Prostate gland (tissue), 2 donors: ENCODE measurements at regions not wholly inside any gene's neighbourhood (a gene's known extent, or its start where the extent isn't known, plus 50 kb on each side); places are given as distances from the start of the nearest gene placed in this dataset.

Experiments
- CTCF ChIP-seq, 4 experiments: fragments of 200-600 bp in 2 of 4; fragments of 450-650 bp in 2 of 4; sonication (generic) in 2 of 4; IDR thresholded peaks; 1 replicate in 3 of 4; 2 replicates in 1 of 4; pipeline ENCODE4 v1.5.1; 2016 to 2019; ENCODE audit warnings: antibody characterized with exemption in 4 of 4, mild to moderate bottlenecking in 2 of 4, moderate library complexity in 2 of 4
- POLR2A ChIP-seq: fragments of 450-650 bp; IDR thresholded peaks from one replicate; pipeline ENCODE4 v1.6.1; 2016; ENCODE audit warnings: antibody characterized with exemption, mild to moderate bottlenecking
- POLR2AphosphoS5 ChIP-seq: sonication (generic); formaldehyde crosslinking; IDR thresholded peaks from one replicate; pipeline ENCODE4 v1.6.1; 2017; ENCODE audit warnings: antibody characterized with exemption

GRCh38 chr4:188214861-188215260 lies 75.6 kb downstream of the TRIML1 start:
- no peak for TF ChIP-seq CTCF (IDR thresholded peaks at IDR 0.05)
- TF ChIP-seq POLR2A = no peak
- no peak for TF ChIP-seq POLR2AphosphoS5
